H1 (cell line): ENCODE measurements at regions not wholly inside any gene's neighbourhood (a gene's known extent, or its start where the extent isn't known, plus 50 kb on each side); places are given as distances from the start of the nearest gene placed in this dataset.

Experiments
- BRCA1 ChIP-seq: IDR thresholded peaks from 2 replicates; pipeline ENCODE4 v1.6.1; 2012; ENCODE audit warnings: low read depth, low read length, improper control_type of control experiment
- CBX8 ChIP-seq: fragments of 300-800, 300-1000 bp; sonication (generic); IDR thresholded peaks from 2 replicates; pipeline ENCODE4 v1.7.1; 2016; ENCODE audit warnings: low read depth, low read length, borderline replicate concordance
- CEBPB ChIP-seq: IDR thresholded peaks from 2 replicates; pipeline ENCODE4 v1.6.1; 2012; ENCODE audit warnings: low read depth, low read length
- CHD2 ChIP-seq: IDR thresholded peaks from 2 replicates; pipeline ENCODE4 v1.6.1; 2012; ENCODE audit warnings: low read length, improper control_type of control experiment
- SIN3A ChIP-seq, 2 experiments: IDR thresholded peaks in 1 of 2; conservative IDR thresholded peaks in 1 of 2; 2 replicates each; pipeline ENCODE4 v1.6.1; 2011 to 2012; ENCODE audit warnings: low read length in 2 of 2, improper control_type of control experiment in 1 of 2, low read depth in 1 of 2, mild to moderate bottlenecking in 1 of 2
- TAF1 ChIP-seq: IDR thresholded peaks from 2 replicates; pipeline ENCODE4 v1.6.1; 2011; ENCODE audit warnings: mild to moderate bottlenecking, low read depth, low read length
- USF2 ChIP-seq: IDR thresholded peaks from 2 replicates; pipeline ENCODE4 v1.6.1; 2011; ENCODE audit warnings: low read length, improper control_type of control experiment

- TF ChIP-seq USF2 (no peak), CBX8 (no peak), SIN3A (conservative IDR thresholded peaks at IDR 0.05 in 1 of 2, IDR thresholded peaks at IDR 0.05 in 1 of 2; ENCODE audit: low read depth in 1 of 2, low read length in 2 of 2) (no peak), CEBPB (no peak), CHD2 (no peak), TAF1 (no peak), BRCA1 (no peak)
These were observed 80.2 kb downstream of the CCDC34 start for GRCh38 chr11:27282806-27283205.
